Urothelium cell line (cell line): ENCODE measurements at regions not wholly inside any gene's neighbourhood (a gene's known extent, or its start where the extent isn't known, plus 50 kb on each side); places are given as distances from the start of the nearest gene placed in this dataset.
A peak's percentile ranks its signal among the peaks of the same experiment; 100 is the strongest.
"Not testable (repeated sequence)": the region's sequence is repeated elsewhere in the genome, so short reads cannot be mapped to it uniquely, and the experiment has no call there.

Source experiments
- DNase-seq: peaks from one replicate; pipeline ENCODE4 v3.0.0; 2011; ENCODE audit warnings: low spot score, mixed read lengths
- FAIRE-seq: peaks from 2 replicates; lab custom pipeline; 2011; peaks lifted over from hg19 to GRCh38; lab: Jason Lieb, UNC

DNA sequence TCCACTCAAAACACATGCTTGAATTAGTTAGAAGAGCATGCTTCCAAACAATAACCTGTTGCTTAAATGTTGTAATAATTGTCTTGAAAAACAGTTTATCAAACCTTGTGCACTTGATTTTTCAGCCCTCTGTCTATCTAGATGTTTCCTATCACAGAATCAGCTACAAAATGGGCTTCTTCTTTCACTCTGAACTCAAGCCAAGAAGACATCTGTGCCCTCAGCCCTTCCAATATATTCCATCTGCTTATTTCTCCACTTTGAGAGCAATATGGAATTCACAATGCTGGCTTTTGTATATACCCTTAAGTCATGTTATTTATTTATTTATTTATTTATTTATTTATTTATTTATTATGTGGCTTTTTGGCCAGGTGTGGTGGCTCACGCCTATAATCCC, 234.2 kb downstream of the TOX3 start:
- no peak for FAIRE-seq
- DNase-seq, result no peak

DNA sequence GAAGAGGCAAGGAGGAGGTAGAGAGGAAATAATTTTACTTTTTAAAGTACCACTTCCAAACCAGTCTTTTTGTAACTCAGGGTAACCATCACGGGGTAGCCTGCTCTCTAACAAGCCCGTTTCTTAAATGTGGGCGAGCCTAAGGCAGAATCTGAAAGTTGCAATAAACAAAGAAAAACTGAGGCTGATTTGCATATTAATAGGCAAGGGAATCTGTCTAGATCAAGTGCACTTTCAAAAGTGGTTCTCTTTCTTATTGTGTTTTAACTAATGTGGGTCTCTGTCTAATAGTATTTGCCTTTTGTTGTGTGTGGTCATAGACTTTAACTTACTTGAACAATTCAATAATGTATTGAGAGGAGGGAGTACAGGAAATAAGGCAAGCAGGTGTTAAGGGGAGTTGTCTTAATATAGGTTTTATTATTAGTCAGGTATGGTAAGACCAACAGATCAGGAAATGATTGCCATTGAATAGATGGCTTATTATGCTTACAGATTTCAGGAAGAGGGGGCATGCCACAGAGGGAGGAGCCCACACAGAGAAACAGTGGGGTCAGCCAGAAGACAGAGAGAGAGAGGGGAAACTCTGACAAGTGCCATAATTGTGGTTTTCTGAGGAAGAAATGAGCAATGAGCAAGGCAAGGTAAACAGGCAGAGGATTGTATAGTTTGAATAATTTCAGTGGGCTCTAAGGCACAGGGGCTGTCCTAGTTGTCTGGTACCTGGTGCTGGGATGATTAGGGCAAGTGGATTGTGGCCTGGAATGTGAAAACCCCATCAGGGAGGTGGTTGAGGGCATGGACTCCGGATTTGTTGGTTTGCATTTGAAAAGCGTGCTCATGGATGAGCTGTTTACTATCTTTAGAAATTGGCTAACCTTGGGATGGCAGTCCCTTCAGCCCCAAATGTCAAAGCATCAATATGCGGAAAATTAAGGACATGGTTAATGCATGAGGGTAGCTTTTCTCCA, 237.2 kb downstream of the TOX3 start:
- no peak for DNase-seq
- no peak for FAIRE-seq

DNA sequence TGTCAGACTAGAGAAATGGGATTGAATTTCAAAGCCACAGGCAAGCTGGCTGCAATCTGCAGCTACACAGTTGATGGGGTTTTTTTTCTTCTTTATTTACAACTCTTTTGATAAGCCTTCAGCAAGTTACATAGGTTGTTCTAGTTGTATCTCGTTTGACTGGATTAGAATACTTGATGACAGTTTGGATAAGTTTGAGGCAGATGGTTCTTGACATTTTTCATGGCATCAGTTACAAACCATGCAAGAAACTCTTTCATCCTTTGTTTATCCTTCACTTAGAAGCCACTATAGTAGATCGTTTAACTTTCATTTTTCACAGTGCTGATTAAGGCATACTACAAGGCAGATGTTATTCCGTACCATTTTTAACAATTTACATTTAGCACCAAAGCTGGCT, 238.9 kb downstream of the TOX3 start:
- no peak for FAIRE-seq
- no peak for DNase-seq

DNA sequence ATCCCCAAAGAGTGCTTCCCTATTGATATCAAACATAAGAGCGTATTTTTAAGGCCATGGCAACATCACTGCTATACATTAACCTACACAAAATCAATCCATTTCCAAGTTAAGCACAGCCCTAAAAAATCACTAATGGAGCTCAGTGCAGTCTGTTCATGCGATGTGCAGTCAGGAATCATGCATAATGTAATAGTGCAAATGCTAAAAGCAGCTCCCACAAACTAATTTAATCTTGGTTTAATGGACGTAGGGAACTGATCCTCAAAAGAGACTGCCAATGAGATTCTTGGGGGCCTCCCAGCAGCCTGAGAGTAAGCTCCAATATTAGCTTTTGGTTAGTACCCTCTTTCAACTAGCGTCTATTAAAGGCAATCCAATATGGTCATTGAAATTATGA, 245.9 kb downstream of the TOX3 start:
- FAIRE-seq, result no peak
- DNase-seq, result no peak

DNA sequence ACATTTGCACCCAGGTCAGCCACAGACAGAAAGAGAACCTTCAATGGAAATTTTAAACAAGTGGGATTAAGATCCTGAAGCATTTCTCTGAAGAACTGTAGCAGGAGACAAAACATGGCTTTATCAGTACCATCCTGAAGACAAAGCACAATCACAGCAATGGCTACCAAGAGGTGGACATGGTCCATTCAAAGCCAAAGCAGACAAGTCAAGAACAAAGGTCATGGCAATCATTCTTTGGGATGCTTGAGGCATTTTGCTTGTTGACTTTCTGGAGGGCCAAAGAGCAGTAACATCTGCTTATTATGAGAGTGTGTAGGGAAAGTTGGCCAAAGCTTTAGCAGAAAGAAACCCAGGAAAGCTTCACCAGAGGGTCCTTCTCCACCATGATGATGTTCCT, 248.2 kb downstream of the TOX3 start:
- no peak for FAIRE-seq

DNA sequence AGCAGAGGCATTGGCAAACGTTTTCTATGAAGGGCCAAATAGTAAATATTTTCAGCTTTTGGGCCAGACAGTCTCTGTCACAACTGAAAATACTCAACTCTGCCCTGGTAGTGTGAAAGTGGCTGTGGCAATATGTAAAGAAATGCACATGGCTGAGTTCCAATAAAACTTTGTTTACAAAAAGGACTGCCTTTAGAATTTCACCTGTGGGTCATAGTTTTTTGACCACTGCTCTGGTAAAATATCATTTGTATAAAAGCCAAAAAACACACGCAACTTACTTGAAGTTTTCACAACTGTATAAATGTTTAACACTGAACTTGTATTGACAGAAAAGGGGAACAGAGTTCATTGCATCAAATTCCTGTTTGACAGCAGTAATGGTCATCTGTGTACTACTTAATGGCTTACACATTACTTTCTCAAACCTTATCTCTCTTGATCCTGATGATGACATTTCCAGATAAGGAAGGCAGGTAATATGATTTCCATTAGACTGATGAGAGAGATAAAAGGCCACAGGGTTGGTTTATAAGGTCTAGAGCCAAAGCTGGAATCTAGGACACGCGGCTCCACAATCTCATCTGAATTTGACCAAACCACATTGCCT, 250.1 kb downstream of the TOX3 start:
- not testable (repeated sequence) for FAIRE-seq, DNase-seq

More for the DNA sequence above, 248.2 kb downstream of the TOX3 start:
- no peak for DNase-seq

DNA sequence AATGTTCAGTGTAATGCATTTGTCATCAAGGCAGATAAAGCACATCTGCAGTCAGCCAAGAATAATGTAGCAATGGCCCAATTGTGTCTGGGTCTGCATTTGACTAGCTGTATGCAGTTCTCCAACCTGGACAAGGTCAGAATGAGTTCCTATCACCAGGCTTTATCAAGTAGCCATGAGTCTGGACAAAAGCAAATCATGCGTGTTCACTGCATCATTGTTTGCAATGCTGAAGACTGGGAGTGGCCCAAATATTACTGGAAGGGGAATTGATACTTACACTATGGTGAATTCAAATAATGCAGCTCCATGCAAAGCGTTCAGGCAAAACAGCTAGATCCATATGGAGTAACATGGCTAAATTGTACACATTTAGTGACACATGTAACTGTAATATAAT, 250.9 kb downstream of the TOX3 start:
- DNase-seq, result no peak
- FAIRE-seq, result no peak

DNA sequence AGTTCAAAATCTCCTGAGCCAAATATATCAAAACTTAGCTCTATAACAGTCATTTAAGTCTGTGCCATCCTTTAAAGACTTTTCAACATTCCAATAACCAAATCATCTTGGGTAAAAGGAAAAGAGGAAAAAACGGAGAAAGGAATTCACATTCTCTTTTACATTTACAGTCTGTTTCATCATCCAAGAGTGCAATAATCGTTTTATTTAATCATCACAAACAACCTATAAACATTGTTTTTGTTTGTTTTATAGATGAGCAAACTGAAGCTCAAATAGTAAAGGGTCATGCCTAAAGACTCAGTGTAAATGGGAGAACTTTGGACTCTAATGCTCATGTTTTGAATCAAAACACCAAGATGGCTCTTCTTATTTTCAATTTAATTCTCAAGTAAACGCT, 252.3 kb downstream of the TOX3 start:
- FAIRE-seq (no peak), DNase-seq (no peak)

DNA sequence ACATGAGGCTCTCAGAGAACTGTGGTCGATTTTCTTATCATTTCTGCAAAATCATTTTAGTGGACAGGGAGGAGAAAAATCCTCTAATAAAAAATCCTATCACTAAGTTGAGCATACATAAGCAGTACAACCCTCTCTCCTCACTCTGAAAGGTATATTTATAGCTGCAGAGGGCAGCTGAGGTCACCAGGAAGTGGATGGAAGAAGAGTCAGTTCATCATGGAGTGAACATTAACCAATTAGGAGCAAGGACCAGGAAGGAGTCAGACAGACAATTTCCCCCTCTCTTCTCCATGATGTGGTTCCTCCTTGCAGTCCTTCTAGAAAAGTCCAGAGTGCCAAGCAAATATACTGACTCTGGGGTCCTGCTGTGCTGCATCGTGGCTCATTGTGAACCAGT, 253.7 kb downstream of the TOX3 start:
- no peak for DNase-seq

DNA sequence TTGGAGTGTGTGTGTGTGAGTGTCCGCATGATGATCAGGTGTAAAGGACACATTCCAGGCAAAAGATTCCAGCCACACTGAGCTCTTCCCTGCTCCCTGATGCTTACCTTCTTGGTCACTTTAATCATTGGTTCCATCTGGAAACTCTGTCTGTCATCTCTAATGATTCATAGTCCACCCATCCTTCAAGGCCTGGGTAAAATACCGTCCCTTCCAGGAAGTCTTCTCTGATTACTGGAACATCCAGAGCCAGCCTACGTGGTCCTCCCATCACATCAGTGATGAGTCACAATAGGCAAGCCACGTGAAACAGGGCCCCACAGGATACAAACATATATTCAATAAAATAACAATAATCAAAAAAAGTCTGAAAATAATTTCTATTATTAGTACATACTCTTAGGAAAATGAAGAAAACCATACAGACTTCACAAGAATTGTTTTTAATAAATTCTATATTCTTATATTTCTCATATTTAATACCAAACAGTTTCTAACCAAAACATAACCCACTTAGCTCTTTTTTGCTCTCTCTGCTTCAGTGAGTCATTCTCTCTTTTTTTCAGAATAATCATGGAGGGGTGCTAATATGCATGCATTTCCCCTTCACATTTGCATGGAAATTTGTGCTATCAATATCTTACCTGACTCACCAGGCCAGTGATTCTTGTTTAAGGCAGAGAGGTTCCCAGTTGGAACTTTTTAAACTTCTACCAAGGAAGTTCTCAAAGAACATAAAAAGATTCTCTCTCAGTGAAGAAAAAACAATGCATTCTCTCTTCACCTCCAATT, 263.2 kb downstream of the TOX3 start:
- no peak for FAIRE-seq
- peak; percentile 7 for DNase-seq

More for the DNA sequence above, 253.7 kb downstream of the TOX3 start:
- FAIRE-seq, result no peak

DNA sequence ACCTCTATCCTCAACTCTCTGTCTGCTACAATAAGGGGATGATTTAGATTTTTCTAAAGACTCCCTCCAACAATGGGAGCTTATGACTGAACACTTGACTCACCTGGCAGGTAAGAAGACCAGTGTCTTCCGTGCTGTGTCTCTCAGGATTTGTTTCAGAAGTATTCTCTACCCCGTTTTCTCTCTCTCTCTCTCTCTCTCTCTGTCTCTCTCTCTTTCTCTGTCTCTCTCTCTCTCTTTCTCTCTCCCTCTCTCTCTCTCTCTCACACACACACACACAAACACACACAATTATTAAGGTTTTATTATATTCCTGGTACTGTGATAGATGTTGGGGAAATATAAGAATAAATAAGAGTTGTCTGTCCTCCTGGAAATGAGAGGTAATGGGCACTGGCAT, 263.9 kb downstream of the TOX3 start:
- FAIRE-seq, result no peak
- DNase-seq, result no peak

DNA sequence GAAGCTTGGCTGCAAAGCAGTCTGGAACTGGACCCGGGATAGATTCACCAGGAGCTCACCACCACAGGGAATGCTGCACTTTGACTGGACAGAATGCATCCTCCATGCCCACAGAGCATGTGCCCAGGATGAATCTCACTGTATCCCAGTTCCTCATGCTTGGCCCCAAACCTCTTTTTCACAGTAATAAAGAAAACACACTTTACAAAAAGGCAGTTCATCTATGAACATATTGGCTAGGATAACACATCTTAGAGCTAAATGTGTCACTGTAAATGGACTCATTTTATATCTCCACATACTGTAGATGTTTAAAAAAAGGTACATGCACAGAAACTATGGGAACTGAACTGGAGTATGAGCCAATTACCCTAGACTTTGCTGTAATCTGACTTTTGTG, 266.9 kb downstream of the TOX3 start:
- FAIRE-seq, result no peak
- DNase-seq, result no peak

DNA sequence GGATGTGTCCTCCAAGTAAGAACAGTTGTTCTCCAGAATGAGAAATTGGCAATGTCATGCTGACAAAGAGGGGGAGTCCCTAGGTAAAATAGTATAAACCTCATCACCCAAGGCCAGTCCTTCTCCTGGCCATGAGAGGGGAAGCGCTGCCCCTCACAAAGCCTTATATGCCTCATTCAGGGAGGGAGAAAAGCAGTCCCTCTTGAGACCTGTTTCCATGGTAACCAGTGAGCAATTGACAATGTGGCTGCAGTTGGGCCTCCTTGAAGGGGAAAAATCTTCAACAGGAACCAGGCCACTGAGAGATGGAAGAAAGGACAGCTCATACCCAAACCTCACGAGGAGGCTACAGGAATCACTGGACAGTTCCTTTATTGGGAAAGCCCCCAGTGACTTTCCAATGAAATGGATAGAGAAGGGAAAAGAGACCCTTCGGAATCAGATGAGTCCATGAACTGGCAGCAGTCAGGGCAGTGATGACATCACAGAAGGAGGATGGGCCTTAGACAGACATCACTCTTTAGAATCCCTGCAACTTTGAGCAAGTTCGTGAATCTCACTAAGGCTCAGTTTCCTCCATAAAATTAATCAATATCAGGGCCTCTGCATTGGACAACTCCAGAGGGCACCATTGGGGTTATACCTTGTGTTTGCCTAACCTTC, 275.7 kb downstream of the TOX3 start:
- FAIRE-seq (no peak), DNase-seq (no peak)

DNA sequence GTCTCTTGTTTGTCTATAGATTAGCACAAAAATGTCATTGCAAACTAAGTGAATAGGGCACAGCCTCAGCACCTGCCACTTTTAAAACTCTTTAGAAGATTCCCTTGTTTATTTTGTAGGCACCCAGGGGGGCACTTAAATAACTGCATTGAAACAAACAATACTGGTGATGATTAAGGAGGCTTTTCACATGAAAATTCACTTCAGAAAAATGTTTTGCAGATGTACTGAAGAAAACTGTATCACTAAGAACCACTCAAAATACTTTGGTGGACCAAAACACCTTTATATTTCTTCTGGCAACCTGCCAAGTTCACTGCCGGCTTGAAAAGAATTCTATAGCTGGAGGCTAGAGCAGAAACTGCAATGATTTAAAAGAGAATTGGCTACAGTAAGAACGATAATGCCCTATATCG, 281.5 kb downstream of the TOX3 start:
- FAIRE-seq, result no peak
- DNase-seq, result no peak

DNA sequence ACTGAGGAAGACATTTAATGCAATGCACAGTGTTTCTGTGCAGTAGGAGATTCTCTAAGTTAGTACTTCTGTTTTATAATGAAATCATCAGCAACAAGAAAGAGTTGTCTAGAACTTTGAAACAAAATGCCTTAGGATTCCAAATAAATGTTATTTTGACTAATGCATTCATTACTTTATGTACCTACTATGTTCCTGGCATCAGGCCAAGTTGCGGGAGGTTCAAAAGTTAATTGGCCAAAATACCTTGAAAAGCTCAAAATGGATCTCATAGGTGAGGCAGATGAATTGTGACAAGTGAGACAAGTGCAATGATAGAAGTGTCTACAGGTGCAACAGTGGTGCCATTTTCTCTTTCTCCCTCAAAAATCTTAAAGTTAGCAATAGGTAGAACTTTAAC, 289.4 kb downstream of the TOX3 start:
- FAIRE-seq, result no peak

DNA sequence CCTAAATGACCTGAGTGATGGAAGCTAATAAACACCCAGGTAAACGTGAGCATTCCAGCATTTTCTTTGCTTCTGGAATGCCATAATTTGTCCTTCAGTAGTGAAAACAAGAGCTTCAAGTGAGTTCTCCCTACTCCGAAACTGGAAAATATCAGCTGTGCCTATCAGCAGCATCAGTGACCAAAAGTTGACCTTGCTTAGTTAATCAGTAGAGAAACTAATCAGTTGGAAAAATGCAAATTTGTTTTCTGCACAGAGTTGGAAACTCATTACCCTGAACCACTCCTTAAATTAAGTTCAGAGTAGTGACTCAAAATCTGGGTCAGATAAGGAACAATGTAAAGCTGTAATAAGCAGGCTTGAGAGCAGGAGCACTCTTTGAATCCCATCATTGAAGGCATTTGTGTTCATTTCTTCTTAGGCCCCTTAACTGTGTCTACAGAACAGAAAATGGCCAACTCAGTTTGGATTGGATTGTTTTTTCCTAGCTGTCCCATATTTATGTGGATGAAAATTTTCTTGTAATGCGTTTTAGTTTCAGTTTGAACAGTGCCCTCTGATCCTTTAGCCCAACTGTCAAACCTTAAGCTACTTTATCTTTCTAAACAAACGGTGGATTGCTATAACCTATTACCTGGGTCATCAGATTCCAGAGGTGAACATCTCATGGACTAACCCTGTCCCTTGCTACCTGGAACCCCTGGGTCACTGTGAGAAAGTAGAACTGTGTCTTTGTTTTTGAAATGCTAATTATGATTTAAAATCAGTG, 290.4 kb downstream of the TOX3 start:
- DNase-seq (no peak), FAIRE-seq (no peak)

More for the DNA sequence above, 289.4 kb downstream of the TOX3 start:
- no peak for DNase-seq

DNA sequence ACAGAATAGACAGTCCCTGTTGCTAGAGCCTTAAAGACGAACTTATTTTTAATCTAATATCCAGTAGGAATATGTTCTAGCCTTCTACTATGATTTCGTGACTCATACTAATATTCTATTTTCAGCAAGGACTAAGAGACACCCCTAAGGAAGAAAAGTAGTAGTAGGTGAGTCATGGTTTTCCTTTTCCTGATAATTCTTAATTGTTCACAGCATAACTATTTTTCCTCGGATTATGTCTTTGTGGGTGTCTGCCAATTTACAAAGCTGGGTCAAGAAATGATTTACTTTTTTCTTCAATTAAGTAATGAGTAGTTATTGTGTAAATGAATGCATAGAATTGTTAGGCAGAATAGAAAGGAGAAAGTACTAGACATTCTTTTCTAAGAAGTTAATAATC, 292.2 kb downstream of the TOX3 start:
- DNase-seq (peak; percentile 17), FAIRE-seq (no peak)

DNA sequence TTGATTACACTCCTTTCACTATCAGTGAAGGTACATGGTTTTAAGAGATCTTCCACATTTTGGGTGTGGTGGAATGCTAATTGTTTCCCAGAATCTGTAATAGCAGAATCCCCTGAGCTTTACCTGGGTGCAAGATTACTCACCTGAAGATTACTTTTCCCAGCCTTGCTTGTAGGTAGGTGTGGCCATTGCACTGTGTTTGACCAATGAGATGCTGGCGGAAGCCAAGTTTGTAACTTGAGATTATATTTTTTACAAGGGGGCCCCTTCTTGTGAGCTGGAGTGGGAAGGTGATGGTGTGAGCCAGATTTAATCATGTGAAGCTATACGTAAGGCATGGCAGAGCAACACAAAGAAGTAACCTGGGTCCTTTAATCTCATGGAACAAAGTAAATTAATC, 294.3 kb downstream of the TOX3 start:
- no peak for DNase-seq
- FAIRE-seq, result no peak

DNA sequence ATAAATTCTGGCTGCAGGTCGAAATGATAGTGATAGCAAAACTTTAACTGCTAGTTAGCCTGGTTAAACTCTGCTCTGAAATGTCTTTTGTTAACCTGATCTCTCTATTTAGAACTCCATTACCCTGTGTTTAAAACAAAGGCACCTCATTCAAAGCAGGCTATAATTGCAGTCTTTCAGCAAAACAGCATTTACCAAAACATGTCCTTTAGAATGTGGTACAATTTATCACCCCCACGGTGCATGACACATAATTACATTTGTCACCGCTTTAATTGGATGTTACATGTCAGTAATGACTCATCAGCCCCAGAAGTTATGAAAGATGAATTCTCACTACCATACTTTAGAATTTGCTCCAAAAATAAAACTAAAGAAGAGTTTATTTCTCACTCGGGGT, 295.4 kb downstream of the TOX3 start:
- FAIRE-seq, result no peak
- no peak for DNase-seq

DNA sequence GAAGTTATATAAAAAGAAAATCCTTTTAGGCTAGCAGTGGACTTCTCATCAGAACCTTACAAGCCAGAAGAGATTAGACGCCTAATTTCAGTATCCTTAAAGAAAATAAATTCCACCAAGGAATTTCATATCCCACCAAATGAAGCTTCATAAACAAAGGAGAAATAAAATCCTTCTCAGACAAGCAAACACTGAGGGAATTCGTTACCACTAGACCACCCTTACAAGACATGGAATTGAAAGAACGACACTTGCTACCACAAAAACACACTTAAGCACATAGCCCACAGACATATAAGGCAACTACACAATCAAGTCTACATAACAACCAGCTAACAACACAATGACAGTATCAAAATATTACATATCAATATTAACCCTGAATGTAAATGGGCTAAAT, 299.2 kb downstream of the TOX3 start:
- FAIRE-seq, result peak; percentile 9
- DNase-seq, result no peak
